Rectal smooth muscle tissue (tissue), 1 donor: ENCODE measurements at regions not wholly inside any gene's neighbourhood (a gene's known extent, or its start where the extent isn't known, plus 50 kb on each side); places are given as distances from the start of the nearest gene placed in this dataset.

ENCODE experiments used
- H3K27ac ChIP-seq: one replicate; pipeline ENCODE4 v1.7.0; 2013; ENCODE audit warnings: low read depth, low read length, inconsistent platforms
- H3K27me3 ChIP-seq: one replicate; pipeline ENCODE4 v1.7.0; 2013; ENCODE audit warnings: low read length; ENCODE audit not compliant: control insufficient read depth, insufficient read depth
- H3K36me3 ChIP-seq: one replicate; pipeline ENCODE4 v1.7.0; 2013; ENCODE audit warnings: low read length; ENCODE audit not compliant: control insufficient read depth, insufficient read depth
- H3K4me1 ChIP-seq: one replicate; pipeline ENCODE4 v1.7.0; 2013; ENCODE audit warnings: low read length; ENCODE audit not compliant: control insufficient read depth, insufficient read depth
- H3K4me3 ChIP-seq: one replicate; pipeline ENCODE4 v1.7.0; 2013; ENCODE audit warnings: low read length
- H3K9ac ChIP-seq: one replicate; pipeline ENCODE4 v1.7.0; 2013; ENCODE audit warnings: low read length

GRCh38 chr5:4335078-4335477 is 739.4 kb downstream of the IRX1 start:
- Histone ChIP-seq H3K9ac (no peak overlapping the region), H3K36me3 (no peaks in the 10 kb centered on the region), H3K4me1 (no peaks in the 10 kb centered on the region), H3K27ac (no peak overlapping the region), H3K27me3 (no peaks in the 10 kb centered on the region), H3K4me3 (no peak overlapping the region)

DNA sequence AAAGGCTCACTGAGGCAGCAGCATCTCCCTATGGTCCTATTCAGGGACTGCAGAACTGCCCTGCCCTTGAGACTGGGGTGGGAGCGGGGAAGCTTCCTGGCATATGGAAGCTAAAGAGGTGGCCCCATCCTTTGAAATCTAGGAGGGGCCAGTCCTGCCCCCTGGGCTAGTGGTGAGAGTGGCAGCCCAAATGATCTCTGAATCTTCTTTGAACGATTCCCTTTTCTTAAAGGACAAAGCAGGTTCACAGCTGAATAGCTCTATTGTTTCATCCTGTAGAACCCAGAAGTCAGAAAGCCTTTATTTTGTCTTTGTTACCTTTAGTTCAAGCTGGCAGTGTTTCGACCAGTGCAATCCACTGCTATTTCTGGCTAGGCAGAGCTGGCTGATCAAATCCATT is 741.9 kb downstream of the IRX1 start:
- no peaks in the 10 kb centered on the region for H3K27me3 ChIP-seq
- no peak overlapping the region for H3K4me3 ChIP-seq
- H3K27ac ChIP-seq: no peak overlapping the region
- H3K4me1 ChIP-seq: no peaks in the 10 kb centered on the region
- no peaks in the 10 kb centered on the region for H3K36me3 ChIP-seq
- H3K9ac ChIP-seq: no peak overlapping the region

DNA sequence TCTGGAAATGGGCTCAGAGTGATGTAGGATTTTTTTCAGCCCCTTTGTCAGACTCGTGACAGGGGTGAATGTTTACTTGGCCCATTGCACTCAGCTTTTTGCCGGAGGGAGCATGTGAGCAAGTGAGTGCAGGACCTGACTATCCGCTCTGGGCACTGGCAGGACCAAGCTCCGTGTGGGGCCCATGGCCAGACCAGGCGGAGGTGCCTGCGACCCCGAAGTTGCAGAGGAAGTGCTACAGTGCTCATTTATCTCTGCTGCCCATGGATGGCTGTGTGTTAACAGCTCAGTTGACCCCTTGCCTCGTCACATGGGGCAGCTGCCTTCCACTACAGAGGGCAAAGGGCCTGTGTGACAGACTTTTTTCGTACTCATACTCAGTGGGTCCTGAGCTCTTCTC is 744.3 kb downstream of the IRX1 start:
- Histone ChIP-seq H3K27me3 (no peaks in the 10 kb centered on the region), H3K4me3 (no peak overlapping the region), H3K4me1 (no peaks in the 10 kb centered on the region), H3K36me3 (no peaks in the 10 kb centered on the region), H3K27ac (no peak overlapping the region), H3K9ac (no peak overlapping the region)

DNA sequence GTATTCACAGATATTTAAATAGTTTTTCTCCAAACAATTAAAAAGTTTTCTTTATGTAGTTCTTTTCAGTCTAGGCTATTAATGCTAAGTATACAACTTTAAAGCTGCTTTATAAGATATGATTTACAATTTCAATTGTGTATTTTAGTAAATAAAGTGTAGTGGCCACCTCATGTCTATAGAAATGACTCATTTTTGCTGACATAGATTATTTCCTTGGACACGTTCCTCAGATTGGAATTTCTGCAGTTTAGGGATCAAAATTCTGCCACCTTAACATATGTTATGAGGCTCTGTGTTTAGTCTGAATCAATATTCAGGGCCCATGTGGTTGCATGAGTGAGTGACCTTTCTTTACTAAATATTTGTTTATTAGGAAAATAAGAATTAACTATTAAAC is 750.2 kb downstream of the IRX1 start:
- no peak overlapping the region for H3K9ac ChIP-seq
- H3K4me1 ChIP-seq: no peaks in the 10 kb centered on the region
- H3K27ac ChIP-seq: no peak overlapping the region
- no peaks in the 10 kb centered on the region for H3K36me3 ChIP-seq
- H3K27me3 ChIP-seq: no peaks in the 10 kb centered on the region
- no peak overlapping the region for H3K4me3 ChIP-seq

- Histone ChIP-seq H3K27me3 (no peaks in the 10 kb centered on the region), H3K36me3 (no peaks in the 10 kb centered on the region), H3K4me1 (no peaks in the 10 kb centered on the region), H3K4me3 (no peak overlapping the region), H3K27ac (no peak overlapping the region), H3K9ac (no peak overlapping the region)
These were observed 752.8 kb downstream of the IRX1 start for GRCh38 chr5:4348423-4348822.

- Histone ChIP-seq H3K27ac (no peak overlapping the region), H3K27me3 (no peaks in the 10 kb centered on the region), H3K4me1 (no peaks in the 10 kb centered on the region), H3K9ac (no peak overlapping the region), H3K4me3 (no peak overlapping the region), H3K36me3 (no peaks in the 10 kb centered on the region)
These were observed 753.3 kb downstream of the IRX1 start for GRCh38 chr5:4348919-4349318.

GRCh38 chr5:4356201-4356600 is 760.6 kb downstream of the IRX1 start:
- Histone ChIP-seq H3K4me1 (no peaks in the 10 kb centered on the region), H3K27me3 (no peaks in the 10 kb centered on the region), H3K9ac (no peak overlapping the region), H3K4me3 (no peak overlapping the region), H3K36me3 (no peaks in the 10 kb centered on the region), H3K27ac (no peak overlapping the region)

DNA sequence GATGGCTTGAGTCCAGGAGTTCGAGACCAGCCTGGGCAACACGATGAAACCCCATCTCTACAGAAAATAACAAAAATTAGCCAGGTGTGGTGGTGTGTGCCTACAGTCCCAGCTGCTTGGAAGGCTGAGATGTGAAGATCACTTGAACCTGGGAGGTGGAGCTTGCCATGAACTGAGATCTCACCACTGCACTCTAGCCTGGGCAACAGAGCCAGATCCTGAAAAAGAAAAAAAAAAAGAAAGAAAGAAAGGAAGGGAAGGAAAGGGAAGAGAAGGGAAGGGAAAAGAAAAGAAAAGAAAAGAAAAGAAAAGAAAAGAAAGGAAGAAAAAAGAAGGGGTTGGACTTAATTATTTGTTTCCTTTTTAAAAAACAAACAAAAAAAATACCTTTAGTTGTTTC is 764.2 kb downstream of the IRX1 start:
- H3K36me3 ChIP-seq: no peaks in the 10 kb centered on the region
- no peaks in the 10 kb centered on the region for H3K27me3 ChIP-seq

DNA sequence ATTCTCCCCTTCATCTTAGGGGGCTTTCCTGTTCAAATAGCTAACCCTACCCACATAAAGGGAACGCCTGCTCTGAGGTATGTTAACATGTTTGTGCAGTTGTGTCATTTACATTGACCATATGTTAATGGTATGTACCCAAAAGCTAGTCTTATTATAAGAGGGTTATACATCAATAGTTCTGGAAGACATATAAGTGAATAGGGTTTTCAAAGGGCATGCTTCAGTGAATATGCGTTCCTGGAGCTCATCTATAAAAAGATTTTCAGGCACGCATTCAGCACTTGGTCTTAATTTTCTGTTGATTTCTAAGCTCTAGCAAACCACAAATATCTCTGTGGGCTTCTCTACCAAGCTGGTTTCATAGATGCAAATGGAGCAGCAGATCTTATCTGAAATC is 766.1 kb downstream of the IRX1 start:
- Histone ChIP-seq H3K36me3 (no peaks in the 10 kb centered on the region), H3K27ac (no peak overlapping the region), H3K27me3 (no peaks in the 10 kb centered on the region), H3K4me3 (no peak overlapping the region), H3K4me1 (no peaks in the 10 kb centered on the region), H3K9ac (no peak overlapping the region)

More for the DNA sequence above, 764.2 kb downstream of the IRX1 start:
- no peak overlapping the region for H3K9ac ChIP-seq
- H3K4me3 ChIP-seq: no peak overlapping the region
- no peaks in the 10 kb centered on the region for H3K4me1 ChIP-seq
- H3K27ac ChIP-seq: no peak overlapping the region

- H3K27me3 ChIP-seq: no peaks in the 10 kb centered on the region
- no peak overlapping the region for H3K4me3 ChIP-seq
- H3K9ac ChIP-seq: no peak overlapping the region
- no peaks in the 10 kb centered on the region for H3K36me3 ChIP-seq
- H3K27ac ChIP-seq: no peak overlapping the region
- H3K4me1 ChIP-seq: no peaks in the 10 kb centered on the region
These were observed 766.8 kb downstream of the IRX1 start for GRCh38 chr5:4362411-4362810.

DNA sequence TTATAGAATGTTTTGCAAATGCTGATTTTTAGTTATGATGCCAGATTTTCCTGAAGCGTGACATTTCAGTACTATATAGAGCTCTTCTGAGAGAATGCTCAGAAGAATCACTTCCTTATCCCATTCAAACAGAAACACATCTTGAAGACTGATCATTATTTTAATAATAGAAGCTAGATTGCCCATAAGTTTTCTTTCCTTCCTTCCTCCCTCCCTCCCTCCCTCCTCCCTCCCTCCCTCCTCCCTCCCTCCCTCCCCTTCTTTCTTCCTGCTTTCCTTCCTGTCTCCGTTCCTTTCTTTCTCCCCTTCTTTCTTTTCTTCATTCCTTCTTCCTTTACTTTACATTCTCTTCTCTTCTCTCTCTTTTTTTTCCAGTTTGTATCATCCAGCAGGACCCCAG is 767.4 kb downstream of the IRX1 start:
- Histone ChIP-seq H3K4me3 (no peak overlapping the region), H3K4me1 (no peaks in the 10 kb centered on the region), H3K36me3 (no peaks in the 10 kb centered on the region), H3K27ac (no peak overlapping the region), H3K27me3 (no peaks in the 10 kb centered on the region), H3K9ac (no peak overlapping the region)

DNA sequence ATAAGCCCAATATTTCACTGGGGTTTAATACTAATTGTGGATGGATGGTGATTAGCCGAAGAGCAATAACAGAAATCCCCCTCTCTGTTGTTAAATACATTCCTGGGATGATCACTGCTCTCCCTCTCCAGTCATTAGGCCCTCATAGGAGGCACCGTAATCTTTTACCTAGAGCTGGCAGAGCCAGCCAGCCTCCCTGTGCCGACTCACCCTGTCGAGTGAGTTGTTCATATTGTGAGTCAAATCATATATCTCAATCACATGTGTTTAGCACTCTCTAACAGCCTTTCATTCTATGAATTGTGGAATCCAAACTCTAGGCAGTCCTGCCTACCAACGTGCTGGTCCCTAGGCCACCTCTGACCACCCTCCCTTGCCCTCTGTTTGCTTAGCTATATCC is 771.0 kb downstream of the IRX1 start:
- H3K4me1 ChIP-seq: no peaks in the 10 kb centered on the region
- H3K9ac ChIP-seq: no peak overlapping the region
- H3K27me3 ChIP-seq: no peaks in the 10 kb centered on the region
- no peak overlapping the region for H3K4me3 ChIP-seq
- H3K27ac ChIP-seq: no peak overlapping the region
- H3K36me3 ChIP-seq: no peaks in the 10 kb centered on the region

- Histone ChIP-seq H3K4me3 (no peak overlapping the region), H3K4me1 (no peaks in the 10 kb centered on the region), H3K9ac (no peak overlapping the region), H3K36me3 (no peaks in the 10 kb centered on the region), H3K27me3 (no peaks in the 10 kb centered on the region), H3K27ac (no peak overlapping the region)
These were observed 769.9 kb upstream of the ADAMTS16 start for GRCh38 chr5:4370218-4370617.

DNA sequence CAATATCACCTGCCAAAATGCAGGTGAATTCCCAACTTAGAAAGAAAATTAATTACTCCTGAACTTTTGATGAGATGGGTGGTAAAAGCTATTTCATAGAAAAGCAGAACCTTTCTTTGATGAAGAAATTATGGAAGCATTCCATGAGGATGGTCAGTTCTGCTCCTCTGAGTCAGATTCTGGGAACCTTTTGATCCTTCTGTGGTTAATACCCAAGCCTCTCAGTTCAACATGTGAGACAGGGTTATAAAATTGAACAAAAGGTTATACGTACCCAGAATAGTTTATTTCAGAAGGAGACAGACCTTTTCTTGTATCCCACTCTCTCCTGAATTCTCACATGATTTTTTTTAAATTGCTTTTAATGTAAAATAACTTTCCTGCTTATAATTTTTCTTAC is 767.6 kb upstream of the ADAMTS16 start:
- Histone ChIP-seq H3K4me3 (no peak overlapping the region), H3K36me3 (no peaks in the 10 kb centered on the region), H3K9ac (no peak overlapping the region), H3K4me1 (no peaks in the 10 kb centered on the region), H3K27ac (no peak overlapping the region), H3K27me3 (no peaks in the 10 kb centered on the region)
